HG02678 (cell line): ENCODE measurements at regions not wholly inside any gene's neighbourhood (a gene's known extent, or its start where the extent isn't known, plus 50 kb on each side); places are given as distances from the start of the nearest gene placed in this dataset.
"Not testable (repeated sequence)": the region's sequence is repeated elsewhere in the genome, so short reads cannot be mapped to it uniquely, and the experiment has no call there.

Experiments used
- ATAC-seq: cut with Tn5 transposase; IDR thresholded peaks from one replicate; pipeline ENCODE4 v1.9.1; 2021; ENCODE audit warnings: mild to moderate bottlenecking, moderate library complexity; ENCODE audit not compliant: unreplicated experiment

DNA sequence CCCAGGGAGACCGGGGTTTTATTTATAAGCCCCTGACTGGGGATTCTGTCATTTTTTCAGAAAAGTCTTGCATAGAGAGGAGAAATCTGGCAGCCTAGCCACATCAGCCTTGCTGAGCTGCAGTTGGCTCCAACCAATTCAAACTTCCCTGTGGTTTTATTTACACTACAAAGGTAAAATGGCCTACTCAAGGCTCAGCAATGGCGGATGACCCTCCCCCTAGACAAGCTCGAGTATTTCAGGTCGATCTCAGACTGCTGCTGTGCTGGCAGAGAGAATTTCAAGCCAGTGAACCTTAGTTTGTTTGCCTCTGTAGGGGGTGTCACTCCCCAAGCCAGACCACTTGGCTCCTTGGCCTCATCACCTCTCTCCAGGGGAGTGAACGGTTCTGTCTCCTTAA lies 52.9 kb downstream of the CDY2A start:
- not testable (repeated sequence) for ATAC-seq

DNA sequence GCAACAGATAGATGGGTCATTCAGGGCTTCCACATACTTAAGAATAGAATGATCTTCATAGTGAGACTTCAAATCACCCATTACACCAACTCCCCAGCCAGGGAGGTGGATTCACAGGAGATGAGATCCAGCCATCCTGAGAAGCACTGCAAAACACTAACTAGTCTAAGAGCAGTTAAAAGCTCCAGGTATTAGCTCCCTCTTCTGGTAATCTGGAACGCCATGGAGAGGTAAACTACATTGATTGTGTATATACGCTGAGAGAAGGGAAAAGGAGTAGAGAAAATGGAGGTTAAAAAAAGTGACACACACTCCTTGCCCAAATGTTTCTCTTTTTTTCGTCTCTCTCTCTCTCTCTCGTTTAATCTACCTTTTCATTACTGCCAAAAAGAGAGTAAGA lies 60.3 kb downstream of the CDY2A start:
- ATAC-seq: not testable (repeated sequence)

DNA sequence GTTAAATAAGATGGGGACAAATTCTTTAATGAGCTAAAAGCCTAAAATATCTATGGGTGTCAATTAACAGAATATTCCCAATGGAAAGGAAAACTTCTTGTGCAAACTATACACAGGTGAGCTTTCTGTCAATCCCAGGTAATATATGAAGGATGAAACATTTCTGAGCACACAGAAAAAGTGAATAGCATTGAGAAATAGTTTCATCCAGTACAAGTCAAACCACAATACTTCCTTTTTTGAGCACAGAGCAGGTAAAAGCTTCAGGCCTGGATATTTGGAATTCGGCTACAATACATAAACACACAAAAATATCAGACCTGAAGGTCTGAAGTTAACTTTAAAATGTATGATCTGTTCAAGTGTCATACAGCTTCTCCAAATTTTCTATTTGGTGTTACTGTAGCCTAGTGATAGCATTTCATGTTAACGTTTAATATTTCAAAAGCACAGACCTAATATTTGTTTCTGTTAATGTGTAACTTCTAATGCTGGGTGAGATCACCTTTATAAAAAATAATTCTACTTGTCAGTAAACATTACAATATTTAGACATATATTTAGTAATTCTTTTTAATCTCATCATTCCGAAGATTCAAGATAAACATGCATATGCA lies 60.9 kb downstream of the CDY2A start:
- ATAC-seq: not testable (repeated sequence)

DNA sequence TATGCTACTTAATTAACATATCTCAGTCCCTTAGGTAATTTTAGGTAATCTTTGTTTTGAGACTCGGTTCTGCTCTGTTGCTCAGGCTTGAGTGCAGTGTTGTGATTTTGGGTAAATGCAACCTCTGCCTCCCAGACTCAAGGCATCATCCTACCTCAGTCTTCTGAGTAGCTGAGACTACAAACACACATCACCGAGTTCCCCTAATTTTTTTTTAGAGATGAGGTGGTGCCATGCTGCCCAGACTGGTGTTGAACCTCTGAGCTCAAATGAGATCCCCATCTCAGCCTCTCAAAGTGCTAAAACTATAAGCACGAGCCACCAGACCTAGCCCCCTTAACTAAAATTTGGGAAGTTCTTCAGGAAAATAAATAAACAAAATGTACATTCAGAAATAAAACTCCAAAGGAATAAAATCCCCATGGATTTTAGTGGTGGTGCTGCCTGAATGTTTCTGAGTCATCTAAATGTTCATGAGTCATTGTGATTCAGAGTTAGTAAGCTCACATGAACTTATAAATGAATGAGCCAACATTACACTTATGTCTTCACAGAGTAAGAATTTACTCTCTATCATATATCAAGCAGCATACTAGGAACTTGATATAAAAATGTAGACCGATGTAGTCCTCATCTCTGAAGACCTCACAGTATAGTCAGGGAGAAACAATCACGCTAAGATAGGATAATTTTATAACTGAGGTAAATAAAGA lies 62.5 kb downstream of the CDY2A start:
- ATAC-seq: not testable (repeated sequence)

DNA sequence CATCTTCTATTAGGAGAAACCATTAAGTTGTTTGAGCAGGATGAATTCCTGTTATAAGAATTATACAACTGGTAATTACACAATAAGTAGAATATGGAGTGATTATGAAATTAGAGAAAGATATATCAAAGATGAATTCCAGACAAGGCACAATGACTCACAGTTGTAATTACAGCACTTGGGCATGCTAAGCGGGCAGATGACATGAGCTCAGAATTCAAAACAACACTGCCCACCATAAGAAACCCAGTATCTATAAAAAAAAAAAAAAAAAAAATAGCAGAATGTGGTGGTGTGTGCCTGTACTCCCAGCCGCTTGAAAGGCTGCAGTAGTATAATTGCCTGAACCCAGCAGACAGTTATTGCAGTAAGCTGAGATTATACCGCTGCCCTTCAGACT lies 67.4 kb downstream of the CDY2A start:
- ATAC-seq: not testable (repeated sequence)

- not testable (repeated sequence) for ATAC-seq
These were observed 80.1 kb downstream of the CDY2A start for GRCh38 chrY:18105691-18106090.

- not testable (repeated sequence) for ATAC-seq
These were observed 92.8 kb downstream of the CDY2A start for GRCh38 chrY:18118388-18118787.

GRCh38 chrY:18137718-18138117 lies 112.1 kb downstream of the CDY2A start:
- not testable (repeated sequence) for ATAC-seq

DNA sequence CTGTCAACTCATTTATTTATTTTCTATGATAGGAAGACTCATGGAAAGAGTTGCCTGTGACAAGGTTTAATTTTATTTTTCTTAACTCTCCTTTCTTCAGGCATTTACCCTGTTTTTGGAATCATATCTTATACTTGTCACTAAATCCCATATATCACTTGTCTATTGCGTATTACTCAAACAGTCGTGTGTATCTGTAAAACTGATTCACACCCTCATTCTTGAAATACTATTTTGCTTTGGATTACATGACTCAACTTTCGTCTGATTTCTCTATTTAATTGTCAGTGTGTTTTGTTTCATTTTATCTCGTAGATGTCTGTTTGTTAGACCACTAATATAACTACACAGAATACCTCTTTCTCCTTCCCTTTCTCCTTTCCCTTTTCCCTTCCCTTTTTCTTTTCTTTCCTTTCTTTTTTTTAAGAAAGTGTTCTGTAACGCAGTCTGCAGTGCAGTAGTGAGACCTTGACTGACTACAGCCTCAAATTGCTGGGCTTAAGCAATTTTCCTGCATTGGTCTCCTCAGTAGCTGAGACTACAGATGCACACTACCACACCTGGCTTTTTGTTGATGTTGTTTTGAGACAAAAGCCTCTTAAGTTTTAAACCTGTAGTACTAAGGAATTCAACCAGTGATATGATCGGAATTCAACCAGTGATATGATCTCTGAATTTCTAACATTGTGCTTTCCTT lies 113.9 kb downstream of the CDY2A start:
- not testable (repeated sequence) for ATAC-seq

GRCh38 chrY:18146417-18146816 lies 120.8 kb downstream of the CDY2A start:
- ATAC-seq: not testable (repeated sequence)

DNA sequence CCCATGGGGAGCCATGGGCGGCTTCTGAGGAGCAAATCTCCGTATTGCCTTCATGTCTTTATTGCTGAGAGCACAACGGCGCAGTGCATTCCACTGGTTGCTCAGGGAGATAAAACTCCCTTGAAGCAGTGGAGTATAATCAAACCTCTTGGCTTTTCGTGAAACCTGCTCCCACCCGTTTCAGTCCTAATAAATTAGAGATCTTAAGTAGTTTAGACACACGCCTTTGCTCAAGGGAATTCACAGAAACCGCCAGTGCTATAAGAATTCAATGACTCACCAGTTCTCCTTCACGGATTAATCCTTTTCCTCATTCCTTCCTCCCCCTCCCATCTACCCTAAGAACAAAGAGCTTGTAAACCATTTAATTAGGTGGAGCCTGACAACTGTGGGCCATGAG lies 127.0 kb downstream of the CDY2A start:
- ATAC-seq: not testable (repeated sequence)

- ATAC-seq: not testable (repeated sequence)
These were observed 140.2 kb downstream of the CDY2A start for GRCh38 chrY:18165738-18166137.

GRCh38 chrY:18176118-18176517 lies 150.5 kb downstream of the CDY2A start:
- ATAC-seq: peak; percentile 65

DNA sequence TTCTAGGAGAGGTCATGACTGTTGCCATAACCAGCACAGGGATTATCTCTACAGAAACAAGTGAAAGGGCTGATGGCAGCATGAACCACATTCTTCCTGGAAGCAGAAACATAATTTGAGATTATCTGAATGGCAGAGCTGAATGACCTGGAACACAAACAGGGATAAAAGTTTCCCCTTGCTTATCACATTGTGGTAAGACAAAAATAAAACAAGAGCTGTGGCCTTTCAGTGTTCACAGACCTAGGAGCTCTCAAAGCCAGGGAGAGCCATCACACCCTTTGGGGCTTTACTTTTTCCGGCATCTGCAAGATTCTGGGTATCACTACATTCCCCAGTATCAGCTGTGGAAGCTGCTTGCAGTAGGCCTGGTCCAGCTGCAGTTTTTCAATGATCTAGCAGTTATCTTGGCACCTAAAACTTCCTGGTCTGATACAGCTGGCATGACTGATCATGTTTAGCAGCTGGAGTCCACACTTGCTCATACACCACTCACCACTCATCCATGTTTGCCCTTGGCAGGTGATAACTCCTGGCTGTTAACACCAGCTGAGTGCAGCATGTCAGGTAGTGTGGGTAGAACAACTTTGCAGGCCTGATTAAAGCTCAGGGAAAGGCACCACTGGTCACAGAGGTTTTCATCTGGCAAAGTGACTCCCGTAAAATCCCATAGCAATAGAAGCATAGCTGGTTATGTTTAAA lies 163.5 kb downstream of the CDY2A start:
- ATAC-seq: not testable (repeated sequence)

GRCh38 chrY:18237580-18237979 lies 212.0 kb downstream of the CDY2A start:
- not testable (repeated sequence) for ATAC-seq

- ATAC-seq: not testable (repeated sequence)
These were observed 237.0 kb downstream of the CDY2A start for GRCh38 chrY:18262562-18262961.

GRCh38 chrY:18271126-18271525 lies 245.5 kb downstream of the CDY2A start:
- not testable (repeated sequence) for ATAC-seq

- not testable (repeated sequence) for ATAC-seq
These were observed 252.2 kb upstream of the HSFY1 start for GRCh38 chrY:18294353-18294752.

DNA sequence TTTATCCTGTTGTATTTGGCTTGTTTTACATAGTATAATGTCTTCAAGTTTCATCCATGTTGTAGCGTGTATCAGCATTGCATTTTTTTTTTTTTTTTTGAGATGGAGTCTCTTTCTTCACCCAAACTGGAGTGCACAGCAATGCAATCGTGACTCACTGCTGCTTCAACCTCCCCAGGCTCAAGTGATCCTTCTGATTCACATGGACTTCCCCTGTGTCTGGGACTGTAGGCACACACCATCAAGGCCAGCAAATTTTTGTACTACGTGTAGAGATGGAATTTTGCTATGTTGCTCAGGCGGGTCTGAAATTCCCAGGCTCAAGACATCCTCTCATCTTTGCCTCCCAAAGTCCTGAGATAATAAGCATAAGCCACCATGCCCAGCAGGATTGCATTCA lies 248.1 kb upstream of the HSFY1 start:
- ATAC-seq: not testable (repeated sequence)

DNA sequence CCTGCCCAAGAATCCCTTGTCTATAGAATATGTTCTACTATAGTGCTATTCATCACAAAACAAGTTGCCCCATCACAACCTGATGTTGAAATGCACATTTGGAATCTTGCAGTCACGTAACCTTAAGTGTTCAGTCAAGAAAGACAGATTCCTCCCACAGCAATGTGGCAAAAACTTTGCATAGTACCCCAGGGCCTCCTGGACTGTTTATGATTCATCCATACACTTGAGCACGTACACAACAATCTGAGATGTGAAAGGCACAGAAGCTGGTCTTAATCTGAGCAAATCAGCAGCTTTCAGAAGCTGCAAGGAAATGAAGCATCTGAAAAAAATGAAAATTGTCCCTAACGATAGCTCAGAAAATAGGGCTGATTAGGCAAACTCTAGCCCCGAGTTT lies 240.2 kb upstream of the HSFY1 start:
- not testable (repeated sequence) for ATAC-seq

- not testable (repeated sequence) for ATAC-seq
These were observed 234.7 kb upstream of the HSFY1 start for GRCh38 chrY:18311853-18312252.
